Stimulated activated naive CD8-positive, alpha-beta T cell treated with anti-CD3 and anti-CD28 coated beads, Interleukin-15, Interleukin-2, amounts not matched to agents 100 U/mL and 50 U/mL, for 24 hours (primary cell): ENCODE measurements at regions not wholly inside any gene's neighbourhood (a gene's known extent, or its start where the extent isn't known, plus 50 kb on each side); places are given as distances from the start of the nearest gene placed in this dataset.

ENCODE experiments used
- ATAC-seq: fragments of 150-1000 bp; cut with Tn5 transposase; one replicate; pipeline ENCODE4 v1.10.0; 2021
- DNase-seq: peaks from one replicate; pipeline ENCODE4 v3.0.0; 2021

DNA sequence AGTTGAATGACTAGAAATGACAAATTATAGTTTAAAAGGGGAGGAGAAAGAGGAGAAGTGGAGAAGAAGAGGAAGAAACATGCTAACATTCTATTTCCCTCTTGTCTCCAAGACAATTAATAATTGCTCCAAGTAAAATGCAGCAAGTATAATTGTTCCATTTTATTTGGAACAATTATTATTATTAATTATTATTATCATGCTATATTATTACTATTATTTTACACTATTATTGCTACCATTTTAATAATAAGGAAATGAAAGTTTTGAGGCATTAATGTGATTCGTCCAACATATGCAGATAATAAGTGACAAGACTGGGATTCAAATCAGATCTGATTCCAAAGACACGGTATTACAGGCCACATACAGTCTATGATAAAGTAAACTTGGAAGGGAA lies 293.6 kb upstream of the ZC3H12C start:
- DNase-seq: no peak

DNA sequence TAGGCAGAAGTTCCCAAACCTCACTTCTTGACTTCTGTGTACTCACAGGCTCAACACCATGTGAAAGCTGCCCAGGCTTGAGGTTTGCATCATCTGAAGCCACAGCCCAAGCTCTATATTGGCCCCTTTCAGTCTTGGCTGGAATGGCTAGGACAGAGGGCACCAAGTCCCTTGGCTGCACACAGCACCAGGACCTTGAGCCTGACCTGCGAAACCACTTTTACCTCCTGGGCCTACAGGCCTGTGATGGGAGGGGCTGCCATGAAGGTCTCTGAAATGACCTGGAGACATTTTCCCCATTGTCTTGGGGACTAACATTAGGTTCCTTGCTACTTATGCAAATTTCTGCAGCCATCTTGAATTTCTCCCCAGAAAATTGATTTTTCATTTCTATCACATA lies 288.3 kb upstream of the ZC3H12C start:
- ATAC-seq: no peak
- no peak for DNase-seq

More for the DNA sequence above, 293.6 kb upstream of the ZC3H12C start:
- no peak for ATAC-seq

DNA sequence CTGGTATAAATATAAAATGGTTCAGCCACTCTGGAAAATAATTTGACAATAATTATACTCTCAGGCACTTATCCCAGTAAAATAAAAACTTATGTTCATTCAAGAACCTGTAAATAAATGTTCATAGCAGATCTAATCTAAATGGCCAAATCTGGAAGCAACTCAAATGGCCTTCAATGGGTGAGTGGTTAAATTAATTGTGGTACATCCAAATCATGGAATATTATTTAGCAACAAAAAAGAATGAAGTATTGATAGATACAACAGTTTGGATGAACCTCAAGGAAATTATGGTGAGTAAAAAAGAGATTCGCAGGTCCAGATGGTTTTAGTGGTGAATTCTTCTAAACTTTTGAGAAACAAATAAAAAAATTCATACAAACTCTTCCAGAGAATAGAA lies 287.0 kb upstream of the ZC3H12C start:
- DNase-seq (no peak), ATAC-seq (no peak)

DNA sequence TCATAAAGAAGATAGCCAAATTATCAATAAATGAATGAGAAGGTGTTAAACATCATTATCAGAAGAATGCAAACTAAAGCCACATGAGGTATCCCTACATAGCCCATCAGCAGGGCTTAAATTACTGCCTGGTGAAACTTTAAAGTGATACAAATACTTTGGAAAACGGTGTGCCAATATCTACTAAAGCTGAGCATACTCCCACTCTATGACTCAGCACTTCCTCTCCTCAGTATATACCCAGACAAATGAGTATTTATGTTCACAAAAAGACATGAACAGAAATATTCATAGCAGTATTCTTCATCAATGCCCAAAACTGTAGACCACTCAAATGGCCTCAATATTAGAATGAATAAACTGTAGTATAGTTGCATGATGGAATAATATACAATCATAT lies 284.6 kb upstream of the ZC3H12C start:
- no peak for DNase-seq
- no peak for ATAC-seq

DNA sequence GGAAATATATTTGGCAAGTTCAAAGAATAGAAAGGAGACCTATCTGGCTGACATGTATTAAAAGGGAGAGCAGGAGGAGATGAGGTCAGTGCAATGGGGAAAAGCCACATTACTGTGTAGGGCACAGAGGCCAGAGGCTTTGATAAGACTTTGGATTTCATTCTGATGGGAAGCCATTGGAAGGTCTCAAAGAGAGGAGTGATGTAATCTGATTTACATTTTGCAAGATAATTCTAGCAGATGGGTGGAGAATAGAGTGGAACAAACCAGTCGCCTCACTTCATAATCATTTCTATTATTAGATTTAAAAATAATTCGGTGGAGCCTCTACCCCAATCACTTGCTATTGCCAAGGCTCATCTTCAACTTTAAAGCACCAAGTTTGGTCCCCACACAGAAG lies 278.4 kb upstream of the ZC3H12C start:
- no peak for DNase-seq
- no peak for ATAC-seq

DNA sequence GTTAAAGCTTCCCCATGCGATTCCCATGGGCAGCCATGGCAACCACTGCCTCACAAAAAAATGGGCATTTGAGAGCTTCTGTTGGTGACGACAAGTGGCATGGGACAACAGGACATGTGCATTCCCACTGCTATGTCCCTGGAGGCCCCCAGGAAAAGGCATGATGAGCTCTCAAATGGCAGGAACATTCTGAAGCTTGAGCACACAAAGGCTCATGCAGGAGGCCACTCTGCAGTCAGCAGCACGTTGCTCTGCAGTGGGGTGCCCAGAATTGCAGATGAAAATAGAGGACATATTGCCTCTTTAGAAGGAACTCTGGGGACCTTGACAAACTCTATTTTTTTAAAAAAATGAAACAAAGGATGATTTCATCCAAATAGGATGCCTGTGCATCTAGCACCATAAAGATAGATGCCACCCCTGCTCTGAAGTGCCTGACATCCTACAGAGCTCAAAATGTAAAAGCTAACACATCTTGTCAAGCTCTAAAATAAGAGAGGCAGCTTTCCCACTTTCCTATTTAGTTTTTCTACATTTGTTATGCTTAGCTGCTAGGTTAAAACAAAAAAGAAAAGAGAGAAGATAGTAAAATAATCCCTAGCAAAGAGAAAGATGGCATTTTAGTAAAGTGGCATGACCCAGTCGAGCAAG lies 277.6 kb upstream of the ZC3H12C start:
- DNase-seq (no peak), ATAC-seq (no peak)

DNA sequence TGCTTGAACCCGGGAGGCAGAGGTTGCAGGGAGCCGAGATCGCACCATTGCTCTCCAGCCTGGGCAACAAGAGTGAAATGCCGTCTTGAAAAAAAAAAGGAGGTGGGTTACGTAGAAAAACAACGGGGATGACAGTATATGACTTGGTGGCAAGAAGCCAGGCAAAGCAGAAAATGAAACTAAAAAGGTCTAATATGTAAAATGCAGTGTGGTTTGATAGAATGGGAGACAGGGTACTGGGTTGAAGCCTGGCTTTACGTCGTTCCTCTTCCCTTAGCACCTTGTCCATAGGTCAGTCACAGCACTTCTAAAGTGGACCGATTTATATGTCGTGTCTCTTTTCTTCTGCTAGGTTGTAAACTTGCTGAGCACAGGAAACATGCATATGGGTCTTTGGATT lies 274.9 kb upstream of the ZC3H12C start:
- DNase-seq (no peak), ATAC-seq (no peak)

DNA sequence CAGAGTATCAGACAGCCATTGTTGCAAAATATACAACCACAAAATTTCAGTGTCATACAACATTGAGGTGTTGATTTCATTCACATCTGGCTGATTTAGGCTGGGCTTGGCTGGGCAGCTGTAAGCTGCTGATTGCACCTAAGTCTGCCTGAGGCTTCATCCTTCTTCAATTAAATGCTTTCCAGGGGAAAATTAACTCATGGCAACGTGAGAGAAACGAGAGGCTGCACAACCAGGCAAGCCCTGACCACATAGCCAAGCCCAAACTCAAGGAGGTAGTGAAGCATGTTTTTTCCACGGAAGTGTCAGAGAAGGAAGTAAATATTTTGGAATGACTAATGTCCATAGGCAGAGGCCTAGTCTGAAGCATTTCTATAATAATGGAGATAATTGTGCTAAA lies 273.8 kb upstream of the ZC3H12C start:
- DNase-seq: no peak

DNA sequence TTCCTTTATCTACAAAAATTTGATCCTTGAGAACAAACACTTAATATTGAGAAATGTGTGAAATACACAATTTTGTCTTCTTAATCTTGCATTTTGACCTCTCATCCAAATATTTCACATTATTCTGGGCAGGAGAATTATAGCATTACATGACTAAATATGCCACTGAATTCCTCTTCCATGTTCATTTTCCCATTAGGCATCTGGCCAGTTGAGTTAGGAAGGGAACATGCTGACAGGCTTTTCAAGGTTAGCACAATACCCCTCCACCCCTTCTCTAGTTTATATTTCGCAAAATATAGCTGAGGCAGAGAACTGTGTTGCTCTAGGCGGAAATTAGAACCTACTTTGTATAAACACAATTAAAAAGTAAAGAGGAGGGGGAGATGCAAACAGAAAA lies 271.7 kb upstream of the ZC3H12C start:
- ATAC-seq (no peak), DNase-seq (no peak)

More for the DNA sequence above, 273.8 kb upstream of the ZC3H12C start:
- no peak for ATAC-seq

DNA sequence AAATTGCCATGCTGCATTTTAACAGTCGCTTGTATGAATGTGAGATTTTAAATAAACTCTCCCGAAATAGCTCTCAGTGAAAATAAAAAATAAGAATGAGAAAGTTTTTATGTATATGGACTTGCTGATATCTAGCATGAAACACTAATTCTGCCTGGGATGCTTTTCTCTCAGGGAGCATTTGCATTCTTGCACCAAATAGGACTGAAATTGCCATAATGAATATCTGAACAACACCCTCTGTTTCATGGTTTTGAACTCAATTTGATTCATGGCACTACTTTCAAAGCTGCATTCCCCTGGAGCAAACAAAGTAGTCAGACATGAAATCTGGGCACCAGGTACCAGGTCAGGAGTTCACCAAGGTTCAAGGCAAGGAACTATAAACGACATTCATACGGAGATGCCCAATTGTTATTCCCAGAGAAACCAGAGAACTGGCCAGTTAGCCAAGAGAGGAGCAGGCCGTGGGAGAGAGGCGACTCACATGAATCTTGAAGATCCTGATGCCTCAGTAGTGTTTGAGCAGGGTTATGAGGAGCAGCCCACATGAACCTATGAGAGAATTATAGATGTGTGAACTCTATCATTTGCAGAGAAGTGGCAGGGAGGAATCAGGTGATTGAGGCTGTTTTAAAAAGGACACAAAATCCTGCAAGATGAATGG lies 270.6 kb upstream of the ZC3H12C start:
- no peak for ATAC-seq
- no peak for DNase-seq

DNA sequence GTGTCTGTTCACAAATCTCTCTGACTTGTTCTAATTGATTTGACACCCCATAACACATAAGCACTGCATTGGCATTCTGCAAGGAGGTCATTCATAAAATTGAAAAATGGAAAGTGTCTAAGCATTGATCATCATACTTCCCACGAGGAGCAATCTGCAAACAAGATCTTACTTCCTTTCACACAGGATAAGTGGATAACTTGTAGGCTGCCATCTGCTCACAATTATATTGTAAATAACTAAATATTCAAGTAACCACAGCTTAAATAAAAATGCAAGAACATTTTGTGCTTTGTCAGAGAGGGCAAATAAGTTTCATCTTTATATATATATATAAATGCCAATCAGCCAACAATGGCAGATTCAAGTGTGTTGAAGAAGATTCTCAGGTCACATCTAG lies 264.8 kb upstream of the ZC3H12C start:
- no peak for DNase-seq
- ATAC-seq: no peak

DNA sequence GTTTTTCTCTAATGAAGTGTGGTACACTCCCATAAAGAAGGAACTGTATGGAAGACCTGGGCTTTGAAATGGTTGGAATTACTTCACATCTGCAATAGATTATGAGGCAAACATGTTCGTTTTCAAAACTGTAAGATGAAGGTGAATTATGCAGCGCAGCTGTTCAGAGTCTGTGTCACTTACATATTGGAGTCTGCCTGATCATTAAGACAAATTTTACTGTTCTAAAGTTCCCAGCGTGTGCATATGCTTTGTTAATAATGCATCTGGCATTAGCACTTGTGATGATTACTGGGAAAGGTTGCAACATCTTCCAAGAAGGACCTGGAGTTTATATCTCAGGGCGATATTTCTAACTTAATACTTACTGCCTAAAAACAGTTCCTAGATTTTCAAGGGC lies 255.2 kb upstream of the ZC3H12C start:
- DNase-seq (no peak), ATAC-seq (no peak)

DNA sequence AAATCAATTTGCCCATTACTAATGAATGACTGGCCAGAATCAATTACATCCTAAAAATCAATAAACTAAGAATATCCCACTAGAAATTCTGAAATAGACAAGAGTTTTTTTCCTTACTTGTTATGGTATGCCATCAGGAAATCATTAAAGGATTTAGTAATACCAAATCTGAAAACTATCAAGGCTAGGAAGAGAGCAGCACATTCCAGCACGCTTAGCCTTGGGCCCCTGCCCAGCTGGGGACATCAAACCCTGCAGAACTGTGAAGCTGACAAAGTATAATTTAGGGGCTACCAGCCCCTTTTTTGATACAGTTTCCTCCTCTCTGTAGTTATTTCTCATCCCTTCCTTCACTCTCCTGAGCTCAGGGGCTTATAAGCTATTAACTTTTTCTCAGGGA lies 247.8 kb upstream of the ZC3H12C start:
- ATAC-seq: no peak
- DNase-seq: no peak

DNA sequence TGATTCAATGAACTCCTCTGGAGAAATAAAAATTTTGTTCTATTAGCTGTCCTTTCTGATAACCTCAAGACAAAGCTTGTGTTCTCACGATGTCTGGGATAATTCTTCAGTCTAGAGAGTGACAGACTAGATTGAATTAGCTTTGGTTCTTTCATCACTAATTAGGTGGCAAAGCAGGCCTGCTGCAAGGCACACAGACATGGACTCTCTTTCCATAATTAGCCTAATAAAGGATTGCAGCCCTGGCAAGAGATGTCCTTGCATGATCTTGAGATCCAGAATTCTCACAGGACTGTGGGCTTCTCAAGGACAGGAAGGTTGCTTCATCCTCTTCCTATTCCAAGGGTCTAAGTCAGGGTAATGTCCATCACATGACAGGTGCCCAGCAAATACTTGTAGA lies 245.6 kb upstream of the ZC3H12C start:
- no peak for DNase-seq
- ATAC-seq: no peak

DNA sequence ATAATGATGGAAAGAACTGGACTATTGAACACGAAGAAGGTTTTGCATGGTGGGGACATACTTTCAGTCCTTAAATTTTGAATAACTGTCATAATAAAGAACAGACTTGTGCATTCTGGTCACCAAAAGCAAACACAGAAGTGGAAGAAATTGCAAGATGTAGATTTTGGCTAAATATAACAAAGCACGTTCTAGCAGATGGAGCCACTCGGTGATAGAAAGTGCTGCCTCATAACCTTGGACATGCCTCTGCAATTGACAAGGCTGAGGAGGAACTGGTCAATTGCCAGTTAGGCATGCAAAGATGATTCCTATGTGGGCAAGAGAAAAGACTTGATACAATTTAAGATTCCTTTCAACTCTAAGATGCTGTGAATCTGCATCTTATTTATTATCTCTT lies 244.1 kb upstream of the ZC3H12C start:
- ATAC-seq (no peak), DNase-seq (no peak)

DNA sequence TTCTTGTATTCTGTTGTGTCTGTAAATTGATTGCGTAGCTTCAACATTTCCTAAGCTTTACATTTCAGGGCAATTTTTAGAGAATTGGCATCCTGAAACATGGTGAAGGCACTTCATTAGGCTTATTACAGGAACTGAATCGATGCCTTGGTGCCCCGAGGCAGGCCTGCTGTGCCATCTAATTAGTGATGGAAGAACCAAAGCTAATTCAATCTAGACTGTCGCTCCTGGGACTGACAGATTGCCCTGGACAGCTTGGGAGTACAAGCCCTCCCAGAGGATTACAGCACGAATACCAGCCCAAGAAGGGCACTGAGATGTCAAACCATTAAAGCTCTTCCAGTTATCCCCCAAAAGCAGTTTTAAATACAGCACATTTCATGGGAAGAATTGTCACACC lies 243.2 kb upstream of the ZC3H12C start:
- ATAC-seq (no peak), DNase-seq (no peak)

DNA sequence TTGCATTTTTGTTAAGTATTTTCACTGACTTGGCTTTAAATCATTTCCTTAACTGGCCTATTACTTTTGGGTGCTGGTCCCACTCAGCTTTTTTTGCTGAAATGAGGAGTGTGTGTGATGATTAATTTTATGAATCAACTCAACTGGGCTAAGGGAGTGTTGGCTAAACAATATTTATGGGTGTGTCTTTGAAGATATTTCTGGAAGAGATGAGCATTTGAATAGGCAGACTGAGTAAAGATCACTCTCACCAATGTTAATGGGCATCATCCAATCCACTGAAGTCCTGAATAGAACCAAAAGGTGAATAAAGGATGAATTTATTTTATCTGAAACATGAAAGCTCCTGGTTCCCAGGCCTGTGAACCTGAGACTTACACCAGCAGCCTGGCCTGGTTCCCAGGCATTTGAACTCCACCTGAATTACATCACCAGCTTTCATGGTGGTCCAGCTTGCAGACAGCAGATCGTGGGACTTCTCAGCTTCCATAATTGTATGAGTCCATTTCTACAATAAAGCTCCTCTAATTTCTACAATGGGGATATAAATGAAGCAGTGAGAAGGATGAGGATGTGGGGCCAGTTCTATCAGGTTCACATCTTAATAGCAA lies 241.3 kb upstream of the ZC3H12C start:
- DNase-seq (no peak), ATAC-seq (no peak)

DNA sequence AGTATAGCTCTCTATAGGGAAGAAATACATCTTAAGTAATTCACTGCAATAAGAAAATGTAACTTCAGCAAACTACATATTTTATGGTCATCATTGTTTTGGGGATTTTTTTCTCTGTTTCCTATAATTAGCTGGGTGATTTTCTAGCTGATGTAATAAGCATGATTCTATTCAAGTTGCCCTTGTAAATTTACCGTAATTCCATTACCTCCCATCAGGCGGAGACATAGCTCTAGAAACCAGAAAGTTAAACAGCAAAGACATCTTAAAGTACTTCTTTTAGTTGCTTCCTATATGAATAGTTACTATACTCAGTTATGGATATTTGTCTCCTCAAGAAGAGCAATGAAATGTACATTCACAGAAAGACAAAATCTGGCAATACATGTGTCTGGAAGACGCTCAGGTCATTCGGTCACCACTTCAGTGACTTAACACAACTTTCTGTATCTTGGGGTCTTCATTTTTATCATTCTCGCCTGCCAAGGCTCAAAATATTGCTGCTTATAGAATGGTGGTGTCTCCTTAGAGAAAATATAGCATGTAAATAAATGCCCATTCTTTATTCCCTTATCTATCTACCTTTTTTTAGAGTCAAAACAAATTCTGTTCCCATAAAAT lies 239.9 kb upstream of the ZC3H12C start:
- ATAC-seq: peak; percentile 59
- no peak for DNase-seq

DNA sequence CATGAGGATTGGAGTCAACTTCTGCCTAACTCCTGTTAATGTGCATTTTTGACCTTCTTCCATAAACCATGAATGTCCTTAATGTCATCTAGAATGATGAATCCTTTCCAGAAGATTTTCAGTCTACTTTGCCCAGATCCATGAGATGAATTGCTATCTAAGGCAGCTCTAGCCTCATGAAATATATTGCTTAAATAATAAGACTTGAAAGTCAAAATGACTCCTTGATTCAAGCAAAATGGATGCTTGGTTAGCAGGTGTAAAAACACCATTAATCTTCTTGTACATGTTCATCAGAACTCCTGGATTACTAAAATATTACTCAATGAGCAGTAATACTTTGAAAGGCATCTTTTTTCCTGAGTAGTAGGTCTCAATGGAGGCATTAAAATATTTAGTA lies 238.5 kb upstream of the ZC3H12C start:
- no peak for DNase-seq
- ATAC-seq: no peak

DNA sequence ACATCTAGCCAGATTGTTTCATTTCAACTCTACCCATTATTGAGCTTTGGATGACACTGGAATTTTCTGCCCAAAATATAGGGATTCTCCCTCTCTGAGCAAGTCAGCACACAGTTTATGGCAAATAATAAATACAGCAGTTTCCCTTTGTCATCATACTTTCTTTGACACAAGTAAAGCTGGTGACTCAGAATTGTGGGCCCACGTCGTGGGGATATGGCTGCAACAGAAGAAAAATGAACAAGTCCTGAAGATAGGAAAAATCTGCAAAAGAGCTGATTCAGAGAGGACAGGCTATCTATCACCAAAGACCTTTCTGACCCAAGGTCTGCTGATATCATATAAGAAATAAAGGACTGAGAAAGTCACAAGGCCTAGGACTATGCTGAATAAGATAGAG lies 236.3 kb upstream of the ZC3H12C start:
- ATAC-seq (no peak), DNase-seq (no peak)

DNA sequence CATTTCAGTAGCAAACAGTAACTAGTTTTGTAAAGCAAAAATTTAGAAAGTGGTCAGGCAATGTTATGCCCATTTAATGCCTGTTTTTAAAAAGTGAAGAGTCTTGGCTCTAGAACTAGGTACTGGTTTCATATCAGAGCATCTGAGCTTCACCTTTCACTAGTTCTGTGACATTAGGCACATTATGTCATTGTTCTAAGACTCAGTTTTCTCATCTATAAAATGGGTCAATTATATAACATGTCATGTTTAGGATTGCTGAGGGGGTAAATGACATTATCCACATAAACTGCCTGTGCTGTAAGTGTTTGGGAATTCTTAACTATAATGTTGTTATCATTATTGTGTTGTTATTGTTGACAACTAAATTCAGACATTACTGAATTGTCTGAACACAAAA lies 235.6 kb upstream of the ZC3H12C start:
- DNase-seq: no peak
- no peak for ATAC-seq

DNA sequence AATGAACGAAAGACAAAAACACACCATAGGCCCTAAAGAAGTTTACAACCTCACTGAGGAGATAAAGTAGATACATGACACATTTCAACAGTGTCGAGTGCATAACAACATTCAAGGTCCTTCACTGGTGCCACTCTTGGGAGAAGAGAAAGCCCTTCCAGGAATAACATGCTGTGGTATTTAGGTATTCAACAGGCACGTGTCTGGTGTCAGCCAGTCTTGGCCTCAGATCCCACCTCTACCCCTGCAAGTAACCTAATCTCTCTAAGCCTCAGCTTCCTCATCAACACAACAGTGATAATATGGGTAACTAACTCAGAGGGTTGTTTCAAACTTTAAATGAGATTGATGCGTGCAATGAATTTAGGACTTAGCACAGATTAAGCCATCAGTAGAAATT lies 235.0 kb upstream of the ZC3H12C start:
- DNase-seq: no peak
- ATAC-seq: no peak

DNA sequence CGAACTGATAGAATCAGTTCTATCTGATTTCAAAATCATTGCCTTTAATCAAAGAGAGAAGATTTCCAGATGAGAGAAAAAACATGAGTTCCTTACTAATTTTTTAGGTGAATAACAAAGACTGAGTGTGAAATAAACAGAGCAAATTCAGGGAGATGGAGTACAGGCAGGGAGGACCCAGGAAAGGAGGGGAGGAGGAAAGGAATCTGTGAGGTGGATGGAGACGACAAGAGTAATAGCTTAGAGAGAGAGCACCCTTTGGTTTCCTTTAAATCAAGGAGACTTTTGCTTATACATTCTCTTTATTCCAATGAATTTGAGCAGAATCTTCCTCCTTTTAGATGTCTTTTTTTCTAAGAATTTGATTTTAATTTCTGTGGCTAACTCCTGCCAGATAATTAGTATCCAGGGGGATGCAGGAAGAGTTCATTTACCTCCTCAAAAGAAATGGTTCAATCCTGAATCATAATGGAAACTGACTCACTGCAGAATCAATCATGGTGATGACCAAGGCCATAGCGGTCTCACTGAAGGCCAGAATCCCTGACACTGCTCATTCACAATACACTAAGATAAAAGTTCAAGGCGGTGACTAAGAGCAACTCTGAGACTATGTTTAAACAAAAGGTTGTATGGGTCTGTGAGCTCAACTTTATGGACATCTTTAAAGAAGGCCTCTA lies 234.0 kb upstream of the ZC3H12C start:
- DNase-seq: no peak
- ATAC-seq: no peak
